MM.1S (cell line): ENCODE measurements at regions not wholly inside any gene's neighbourhood (a gene's known extent, or its start where the extent isn't known, plus 50 kb on each side); places are given as distances from the start of the nearest gene placed in this dataset.

Experiments
- DNase-seq: peaks from one replicate; pipeline ENCODE4 v3.0.0-alpha.2; 2015
- H2AFZ ChIP-seq: fragments of 300-600 bp; sonication (generic); 2 replicates; pipeline ENCODE4 v1.6.0; 2016; ENCODE audit warnings: antibody characterized with exemption, low read length
- H3F3A ChIP-seq: fragments of 300-600 bp; sonication (generic); 2 replicates; pipeline ENCODE4 v1.6.1; 2016; ENCODE audit warnings: mild to moderate bottlenecking, antibody characterized with exemption, low read length, moderate library complexity, mixed read lengths; ENCODE audit not compliant: insufficient read depth
- H3K27ac ChIP-seq: fragments of 300-600 bp; sonication (generic); 2 replicates; pipeline ENCODE4 v1.5.1; 2016; ENCODE audit warnings: mild to moderate bottlenecking, low read length
- H3K27me3 ChIP-seq: fragments of 300-600 bp; sonication (generic); replicated peaks from 2 replicates; pipeline ENCODE4 v1.6.0; 2016; ENCODE audit warnings: low read length; ENCODE audit not compliant: insufficient read depth
- H3K36me3 ChIP-seq: fragments of 300-600 bp; sonication (generic); replicated peaks from 2 replicates; pipeline ENCODE4 v1.6.1; 2016; ENCODE audit warnings: mild to moderate bottlenecking, low read length, mixed read lengths; ENCODE audit not compliant: insufficient read depth
- H3K4me1 ChIP-seq: fragments of 300-600 bp; sonication (generic); 2 replicates; pipeline ENCODE4 v1.6.1; 2016; ENCODE audit warnings: low read length, mixed read lengths
- H3K4me2 ChIP-seq: fragments of 300-600 bp; sonication (generic); 2 replicates; pipeline ENCODE4 v1.6.0; 2016; ENCODE audit warnings: low read depth, low read length
- H3K4me3 ChIP-seq: fragments of 300-600 bp; sonication (generic); 2 replicates; pipeline ENCODE4 v1.5.1; 2016; ENCODE audit warnings: low read length, mixed read lengths
- H3K79me2 ChIP-seq: fragments of 300-600 bp; sonication (generic); 2 replicates; pipeline ENCODE4 v1.6.1; 2016; ENCODE audit warnings: mixed run types, low read length, mixed read lengths
- H3K9ac ChIP-seq: fragments of 300-600 bp; sonication (generic); 2 replicates; pipeline ENCODE4 v1.6.1; 2016; ENCODE audit warnings: low read length, mixed read lengths
- H3K9me2 ChIP-seq: fragments of 300-600 bp; sonication (generic); replicated peaks from 2 replicates; pipeline ENCODE4 v1.6.1; 2016; ENCODE audit warnings: mild to moderate bottlenecking, low read length, mixed read lengths; ENCODE audit not compliant: insufficient read depth
- H3K9me3 ChIP-seq: fragments of 300-600 bp; sonication (generic); replicated peaks from 2 replicates; pipeline ENCODE4 v1.6.1; 2016; ENCODE audit warnings: mild to moderate bottlenecking, low read length, mixed read lengths; ENCODE audit not compliant: insufficient read depth
- H4K20me1 ChIP-seq: fragments of 300-600 bp; sonication (generic); 2 replicates; pipeline ENCODE4 v1.6.1; 2016; ENCODE audit warnings: mild to moderate bottlenecking, low read length, moderate library complexity, mixed read lengths; ENCODE audit not compliant: insufficient read depth
- CTCF ChIP-seq: fragments of 300-600 bp; sonication (generic); IDR thresholded peaks from 2 replicates; pipeline ENCODE4 v1.5.1; 2016; ENCODE audit warnings: antibody characterized with exemption, low read length, mixed read lengths
- EZH2 ChIP-seq: fragments of 300-600 bp; sonication (generic); optimal IDR thresholded peaks from 2 replicates; pipeline ENCODE3; 2017; ENCODE audit warnings: low read depth, mild to moderate bottlenecking, antibody characterized with exemption, low read length, mixed read lengths
- EZH2phosphoT487 ChIP-seq: fragments of 300-600 bp; sonication (generic); IDR thresholded peaks from 2 replicates; pipeline ENCODE4 v1.6.1; 2018; ENCODE audit warnings: antibody characterized with exemption, low read length

- Histone ChIP-seq H4K20me1 (no peaks in the 10 kb centered on the region), H3K4me3 (no peak overlapping the region), H3K4me2 (no peak overlapping the region), H3K9ac (no peak overlapping the region), H2AFZ (no peak overlapping the region), H3K9me3 (no peaks in the 10 kb centered on the region), H3K27ac (no peak overlapping the region), H3K36me3 (no peaks in the 10 kb centered on the region), H3F3A (no peaks in the 10 kb centered on the region), H3K27me3 (no peaks in the 10 kb centered on the region), H3K79me2 (no peaks in the 10 kb centered on the region), H3K4me1 (no peaks in the 10 kb centered on the region), H3K9me2 (no peaks in the 10 kb centered on the region)
- no peak for DNase-seq
- TF ChIP-seq EZH2phosphoT487 (no peak), EZH2 (no peak), CTCF (no peak)
Observed at GRCh38 chr4:145420595-145421214, 60.9 kb upstream of the SMAD1 start.

GRCh38 chr4:145418739-145419138 lies 62.9 kb upstream of the SMAD1 start:
- no peaks in the 10 kb centered on the region for H3K4me1 ChIP-seq
- no peaks in the 10 kb centered on the region for H3K36me3 ChIP-seq
- H3K27me3 ChIP-seq, result no peaks in the 10 kb centered on the region
- no peak for DNase-seq
- H3K9ac ChIP-seq, result no peak overlapping the region
- no peaks in the 10 kb centered on the region for H3K9me2 ChIP-seq
- TF ChIP-seq CTCF, result no peak
- TF ChIP-seq EZH2, result no peak
- no peak for TF ChIP-seq EZH2phosphoT487
- no peak overlapping the region for H3K4me3 ChIP-seq
- no peak overlapping the region for H3K27ac ChIP-seq
- H3K9me3 ChIP-seq, result no peaks in the 10 kb centered on the region
- no peak overlapping the region for H3K4me2 ChIP-seq
- no peaks in the 10 kb centered on the region for H3F3A ChIP-seq
- H2AFZ ChIP-seq, result no peak overlapping the region
- H4K20me1 ChIP-seq, result no peaks in the 10 kb centered on the region
- H3K79me2 ChIP-seq, result no peaks in the 10 kb centered on the region

- Histone ChIP-seq H3K4me3 (no peak overlapping the region), H3K27ac (no peak overlapping the region), H3K4me2 (no peak overlapping the region), H3K9ac (no peak overlapping the region), H3F3A (no peaks in the 10 kb centered on the region), H2AFZ (no peak overlapping the region), H4K20me1 (no peaks in the 10 kb centered on the region), H3K36me3 (no peaks in the 10 kb centered on the region), H3K9me3 (no peaks in the 10 kb centered on the region), H3K79me2 (no peaks in the 10 kb centered on the region), H3K27me3 (no peaks in the 10 kb centered on the region), H3K9me2 (no peaks in the 10 kb centered on the region), H3K4me1 (no peaks in the 10 kb centered on the region)
- no peak for DNase-seq
- TF ChIP-seq CTCF (no peak), EZH2phosphoT487 (no peak), EZH2 (no peak)
Observed at GRCh38 chr4:145417348-145418130, 64.1 kb upstream of the SMAD1 start.
